Adrenal gland (tissue), 9 donors: ENCODE measurements at regions not wholly inside any gene's neighbourhood (a gene's known extent, or its start where the extent isn't known, plus 50 kb on each side); places are given as distances from the start of the nearest gene placed in this dataset.

ENCODE experiments used
- DNase-seq, 7 donors: peaks; one replicate each; pipeline ENCODE4 v3.0.0-alpha.2; 2019 to 2020
- H3K27ac ChIP-seq, 5 donors: fragments of 200-600 bp; sonication (generic) in 4 of 5; 1 replicate in 3 of 5; 2 replicates in 2 of 5; pipeline versions ENCODE4 v1.5.1 to v1.8.0; 2016 to 2020; ENCODE audit warnings: mild to moderate bottlenecking in 1 of 5
- H3K27me3 ChIP-seq: fragments of 200-600 bp; 2 replicates; pipeline ENCODE4 v1.8.0; 2021
- H3K36me3 ChIP-seq, 2 donors: fragments of 200-600 bp; replicated peaks in 1 of 2; 1 replicate in 1 of 2; 2 replicates in 1 of 2; pipeline versions ENCODE4 v1.5.1 to v1.8.0; 2018 to 2022
- H3K4me1 ChIP-seq, 2 donors: fragments of 200-600 bp; replicated peaks in 1 of 2; 1 replicate in 1 of 2; 2 replicates in 1 of 2; pipeline versions ENCODE4 v1.5.1 to v1.8.0; 2018 to 2021
- H3K4me3 ChIP-seq, 4 donors: fragments of 200-600 bp; sonication (generic) in 3 of 4; one replicate each; pipeline ENCODE4 v1.5.1; 2016 to 2018
- H3K9me3 ChIP-seq, 3 donors: fragments of 200-600 bp; sonication (generic) in 1 of 3; replicated peaks in 1 of 3; 1 replicate in 2 of 3; 2 replicates in 1 of 3; pipeline versions ENCODE4 v1.5.1 to v1.8.0; 2016 to 2021
- POLR2A ChIP-seq, 2 donors: fragments of 450-650 bp; IDR thresholded peaks; one replicate each; pipeline ENCODE4 v1.6.1; 2017; ENCODE audit warnings: antibody characterized with exemption in 2 of 2, mild to moderate bottlenecking in 2 of 2, moderate library complexity in 1 of 2
- WGBS, 4 donors: extraction: QIAGEN DNeasy Blood & Tissue Kit in 2 of 4; methylation state at CpG; one replicate each; pipeline versions ENCODE4 v1.1.5 to v1.1.7; 2013 to 2017; 5-methylcytosine and 5-hydroxymethylcytosine counted together
- intact Hi-C, 2 donors: fragments of 100-400 bp; cut with DNase I; formaldehyde crosslinking; loops; one replicate each; pipeline versions ENCODE4 v1.14.1 to v1.15.0; 2022 to 2023
- TF ChIP-seq, protein P1 (sequence below), 6 experiments: fragments of 450-650 bp in 4 of 6; fragments of 200-600 bp in 2 of 6; sonication (generic) in 1 of 6; IDR thresholded peaks; 1 replicate in 5 of 6; 2 replicates in 1 of 6; pipeline versions ENCODE4 v1.5.1 to v1.8.0; 2016 to 2021; ENCODE audit warnings: antibody characterized with exemption in 6 of 6, mild to moderate bottlenecking in 2 of 6, moderate library complexity in 1 of 6
- donor health status: healthy with polysubstance abuse.
- donor health status: Bipolar disorder and iron deficiency.
- donor health status: DM: yes; HTN: yes; CAD: no.
- donor health status: DM: no; HTN: no; CAD: no.
- donor health status: DM: no; HTN: no; CAD: no.

DNA sequence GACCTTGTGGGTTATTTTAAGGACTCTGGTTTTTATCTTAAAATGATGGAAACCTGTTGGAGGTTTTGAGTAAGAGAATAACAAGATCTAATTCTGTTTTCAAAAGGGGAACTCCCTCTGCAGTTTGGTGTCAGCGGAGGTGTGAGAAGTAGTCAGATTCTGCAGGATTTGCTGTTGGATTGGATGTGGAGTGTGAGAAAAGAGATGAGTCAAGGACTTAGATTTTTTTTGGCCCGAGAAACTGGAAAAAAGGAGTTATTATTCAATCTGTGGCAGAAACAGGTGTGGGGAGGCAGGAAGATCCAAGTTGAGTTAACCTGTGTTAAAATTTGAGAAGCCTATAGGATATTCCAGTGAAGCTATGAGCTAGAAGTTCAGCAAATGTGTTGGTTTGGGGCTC is 337.2 kb upstream of the FANCL start:
- 92 to 97% (median 95%) methylated on average over 2 of the region's 2 CpGs for WGBS, 4 donors
- no peak for DNase-seq
- H3K27me3 ChIP-seq: no peaks in the 10 kb centered on the region
- H3K36me3 ChIP-seq: no peaks in the 10 kb centered on the region
- no peaks in the 10 kb centered on the region for H3K9me3 ChIP-seq
- H3K4me1 ChIP-seq: no peaks in the 10 kb centered on the region
- no peak overlapping the region for H3K27ac ChIP-seq
- TF ChIP-seq, protein P1, sequence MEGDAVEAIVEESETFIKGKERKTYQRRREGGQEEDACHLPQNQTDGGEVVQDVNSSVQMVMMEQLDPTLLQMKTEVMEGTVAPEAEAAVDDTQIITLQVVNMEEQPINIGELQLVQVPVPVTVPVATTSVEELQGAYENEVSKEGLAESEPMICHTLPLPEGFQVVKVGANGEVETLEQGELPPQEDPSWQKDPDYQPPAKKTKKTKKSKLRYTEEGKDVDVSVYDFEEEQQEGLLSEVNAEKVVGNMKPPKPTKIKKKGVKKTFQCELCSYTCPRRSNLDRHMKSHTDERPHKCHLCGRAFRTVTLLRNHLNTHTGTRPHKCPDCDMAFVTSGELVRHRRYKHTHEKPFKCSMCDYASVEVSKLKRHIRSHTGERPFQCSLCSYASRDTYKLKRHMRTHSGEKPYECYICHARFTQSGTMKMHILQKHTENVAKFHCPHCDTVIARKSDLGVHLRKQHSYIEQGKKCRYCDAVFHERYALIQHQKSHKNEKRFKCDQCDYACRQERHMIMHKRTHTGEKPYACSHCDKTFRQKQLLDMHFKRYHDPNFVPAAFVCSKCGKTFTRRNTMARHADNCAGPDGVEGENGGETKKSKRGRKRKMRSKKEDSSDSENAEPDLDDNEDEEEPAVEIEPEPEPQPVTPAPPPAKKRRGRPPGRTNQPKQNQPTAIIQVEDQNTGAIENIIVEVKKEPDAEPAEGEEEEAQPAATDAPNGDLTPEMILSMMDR (IDR thresholded peaks at IDR 0.05): no peak
- no peak for TF ChIP-seq POLR2A (IDR thresholded peaks at IDR 0.05)
- no peak overlapping the region for H3K4me3 ChIP-seq
- intact Hi-C loops: no loop called here

DNA sequence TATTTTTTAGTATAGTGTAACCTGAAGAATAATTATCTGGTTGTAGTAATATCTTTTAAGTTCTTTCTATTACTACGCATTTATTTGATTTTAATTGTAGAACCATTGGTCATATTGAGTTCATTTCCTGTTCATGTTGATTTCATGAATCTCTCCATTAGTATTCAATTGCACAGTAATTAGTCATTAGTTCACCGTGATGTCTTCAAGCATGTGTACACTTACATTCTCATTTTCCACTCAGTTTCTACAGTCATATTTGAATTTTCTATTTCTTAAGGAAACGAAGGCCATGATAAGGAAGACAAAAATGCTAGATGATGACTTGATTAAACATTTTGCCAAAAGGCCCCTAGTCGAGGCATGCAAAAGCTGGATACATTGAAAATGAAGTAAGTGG is 333.7 kb upstream of the FANCL start:
- 81 to 90% (median 86%) methylated on average over 4 of the region's 4 CpGs for WGBS, 4 donors

DNA sequence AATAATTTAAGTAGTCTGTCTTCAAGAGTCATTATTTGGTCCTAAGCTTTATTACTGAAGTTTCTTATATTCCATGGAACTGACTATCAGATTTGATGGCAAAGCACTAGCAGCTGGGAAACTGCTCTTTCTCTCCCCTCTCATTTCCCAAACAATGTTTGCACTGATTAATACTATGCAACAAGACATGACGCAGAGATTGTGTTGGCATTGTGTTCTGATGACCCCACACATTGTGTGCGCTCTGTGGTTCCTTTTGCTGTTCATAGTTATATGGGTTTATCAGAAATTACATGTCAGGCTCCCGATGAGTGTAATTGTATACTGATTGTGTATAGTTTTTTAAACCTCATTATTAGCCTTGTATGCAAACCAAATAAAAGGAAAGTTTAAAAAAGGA is 331.6 kb upstream of the FANCL start:
- Histone ChIP-seq H3K36me3 (no peaks in the 10 kb centered on the region), H3K27ac (no peak overlapping the region), H3K9me3 (no peaks in the 10 kb centered on the region), H3K27me3 (no peaks in the 10 kb centered on the region), H3K4me3 (no peak overlapping the region), H3K4me1 (no peaks in the 10 kb centered on the region)
- 80 to 92% (median 87%) methylated on average over 3 of the region's 3 CpGs for WGBS, 4 donors
- no peak for DNase-seq
- intact Hi-C loops: no loop called here
- TF ChIP-seq, protein P1 (IDR thresholded peaks at IDR 0.05): no peak
- no peak for TF ChIP-seq POLR2A (IDR thresholded peaks at IDR 0.05)

More for the DNA sequence above, 333.7 kb upstream of the FANCL start:
- TF ChIP-seq, protein P1 (IDR thresholded peaks at IDR 0.05): no peak
- TF ChIP-seq POLR2A (IDR thresholded peaks at IDR 0.05): no peak
- no peak overlapping the region for H3K27ac ChIP-seq
- no peaks in the 10 kb centered on the region for H3K36me3 ChIP-seq
- H3K4me1 ChIP-seq: no peaks in the 10 kb centered on the region
- H3K9me3 ChIP-seq: no peaks in the 10 kb centered on the region
- H3K27me3 ChIP-seq: no peaks in the 10 kb centered on the region
- intact Hi-C loops: no loop called here
- no peak overlapping the region for H3K4me3 ChIP-seq
- DNase-seq: no peak

DNA sequence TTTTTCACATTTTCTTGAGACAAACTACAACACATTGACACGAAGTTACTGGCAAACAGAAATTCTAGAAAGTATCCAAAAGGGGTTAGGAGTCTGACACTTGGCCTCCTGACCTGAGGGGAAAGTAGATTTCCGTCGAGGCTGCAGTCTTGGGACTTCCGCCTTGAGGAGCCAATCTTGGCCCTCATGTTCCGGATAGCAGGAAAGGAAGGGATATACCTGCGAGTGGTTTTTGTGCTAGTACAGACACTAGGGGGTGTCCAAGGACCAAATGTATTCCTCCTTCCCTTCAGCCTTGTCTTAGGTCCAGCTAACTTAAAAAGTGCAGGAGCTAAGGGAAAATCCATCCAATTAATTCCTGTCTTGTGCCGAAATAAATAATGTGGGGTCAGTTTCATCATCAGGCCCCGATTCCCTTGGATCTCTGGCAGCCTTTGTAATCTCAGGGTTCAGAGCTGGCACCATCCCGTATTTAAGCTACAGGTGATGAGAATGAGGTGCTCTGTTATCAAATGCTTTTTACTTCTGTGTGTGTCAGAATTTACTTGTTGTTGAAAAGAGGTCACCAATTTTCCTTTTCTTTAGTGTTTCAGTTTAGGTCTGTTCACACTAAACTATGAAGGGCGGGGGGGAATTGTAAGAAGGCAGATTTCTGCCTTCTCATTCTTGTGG is 330.2 kb upstream of the FANCL start:
- Histone ChIP-seq H3K4me3 (no peak overlapping the region), H3K4me1 (no peaks in the 10 kb centered on the region), H3K36me3 (no peaks in the 10 kb centered on the region), H3K9me3 (no peaks in the 10 kb centered on the region), H3K27me3 (no peaks in the 10 kb centered on the region), H3K27ac (no peak overlapping the region)
- DNase-seq: peak in 6 of 7 donors; percentile 10 to 51 (median 22)
- no peak for TF ChIP-seq POLR2A (IDR thresholded peaks at IDR 0.05)
- TF ChIP-seq, protein P1 (IDR thresholded peaks at IDR 0.05): peak; percentile 34 to 55 (median 42)
- 17 to 23% (median 22%) methylated on average over 10 of the region's 10 CpGs for WGBS, 4 donors
- intact Hi-C loops: no loop called here
